RWPE2 (cell line): ENCODE measurements at regions not wholly inside any gene's neighbourhood (a gene's known extent, or its start where the extent isn't known, plus 50 kb on each side); places are given as distances from the start of the nearest gene placed in this dataset.

Source experiments
- ATAC-seq: fragments of 200-7000 bp; cut with Tn5 transposase; 3 replicates; pipeline ENCODE4 v1.9.1; 2021; ENCODE audit warnings: low read depth
- DNase-seq: peaks from one replicate; pipeline ENCODE4 v3.0.0-alpha.2; 2020; ENCODE audit warnings: low spot score
- H3K27ac ChIP-seq: fragments of 450-650 bp; 2 replicates; pipeline ENCODE4 v1.5.1; 2017; ENCODE audit warnings: mild to moderate bottlenecking; ENCODE audit not compliant: poor library complexity, severe bottlenecking
- H3K27me3 ChIP-seq: fragments of 250-450 bp; sonication (Bioruptor Pico); 2 replicates; pipeline ENCODE4 v1.5.1; 2021; ENCODE audit warnings: mild to moderate bottlenecking, moderate library complexity; ENCODE audit not compliant: insufficient read depth, poor library complexity, severe bottlenecking
- H3K36me3 ChIP-seq: fragments of 250-450 bp; sonication (Bioruptor Pico); 2 replicates; pipeline ENCODE4 v1.5.1; 2020; ENCODE audit warnings: low read depth, mild to moderate bottlenecking, moderate library complexity
- H3K4me1 ChIP-seq: fragments of 250-450 bp; sonication (Bioruptor Pico); 2 replicates; pipeline ENCODE4 v1.5.1; 2021; ENCODE audit warnings: mild to moderate bottlenecking, moderate library complexity; ENCODE audit not compliant: insufficient read depth, poor library complexity, severe bottlenecking
- H3K4me3 ChIP-seq: fragments of 250-450 bp; sonication (Bioruptor Pico); 2 replicates; pipeline ENCODE4 v1.5.1; 2021; ENCODE audit warnings: mild to moderate bottlenecking, moderate library complexity; ENCODE audit not compliant: severe bottlenecking
- H3K9me3 ChIP-seq: fragments of 250-450 bp; sonication (Bioruptor Pico); 2 replicates; pipeline ENCODE4 v1.5.1; 2021; ENCODE audit warnings: mild to moderate bottlenecking, moderate library complexity; ENCODE audit not compliant: severe bottlenecking
- TF ChIP-seq, protein P1 (sequence below): fragments of 450-650 bp; IDR thresholded peaks from one replicate; pipeline ENCODE4 v1.5.1; 2017; ENCODE audit warnings: mild to moderate bottlenecking, moderate library complexity; ENCODE audit not compliant: poor library complexity, severe bottlenecking

GRCh38 chr3:117788506-117788905 lies 1078.9 kb downstream of the TUSC7 start:
- no peaks in the 10 kb centered on the region for H3K36me3 ChIP-seq
- H3K4me1 ChIP-seq: no peaks in the 10 kb centered on the region
- no peak overlapping the region for H3K27ac ChIP-seq
- no peaks in the 10 kb centered on the region for H3K9me3 ChIP-seq
- peaks cover 4% of the 10 kb centered on the region for H3K27me3 ChIP-seq
- no peak for ATAC-seq
- no peak overlapping the region for H3K4me3 ChIP-seq
- DNase-seq: no peak
- TF ChIP-seq, protein P1, sequence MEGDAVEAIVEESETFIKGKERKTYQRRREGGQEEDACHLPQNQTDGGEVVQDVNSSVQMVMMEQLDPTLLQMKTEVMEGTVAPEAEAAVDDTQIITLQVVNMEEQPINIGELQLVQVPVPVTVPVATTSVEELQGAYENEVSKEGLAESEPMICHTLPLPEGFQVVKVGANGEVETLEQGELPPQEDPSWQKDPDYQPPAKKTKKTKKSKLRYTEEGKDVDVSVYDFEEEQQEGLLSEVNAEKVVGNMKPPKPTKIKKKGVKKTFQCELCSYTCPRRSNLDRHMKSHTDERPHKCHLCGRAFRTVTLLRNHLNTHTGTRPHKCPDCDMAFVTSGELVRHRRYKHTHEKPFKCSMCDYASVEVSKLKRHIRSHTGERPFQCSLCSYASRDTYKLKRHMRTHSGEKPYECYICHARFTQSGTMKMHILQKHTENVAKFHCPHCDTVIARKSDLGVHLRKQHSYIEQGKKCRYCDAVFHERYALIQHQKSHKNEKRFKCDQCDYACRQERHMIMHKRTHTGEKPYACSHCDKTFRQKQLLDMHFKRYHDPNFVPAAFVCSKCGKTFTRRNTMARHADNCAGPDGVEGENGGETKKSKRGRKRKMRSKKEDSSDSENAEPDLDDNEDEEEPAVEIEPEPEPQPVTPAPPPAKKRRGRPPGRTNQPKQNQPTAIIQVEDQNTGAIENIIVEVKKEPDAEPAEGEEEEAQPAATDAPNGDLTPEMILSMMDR: no peak

DNA sequence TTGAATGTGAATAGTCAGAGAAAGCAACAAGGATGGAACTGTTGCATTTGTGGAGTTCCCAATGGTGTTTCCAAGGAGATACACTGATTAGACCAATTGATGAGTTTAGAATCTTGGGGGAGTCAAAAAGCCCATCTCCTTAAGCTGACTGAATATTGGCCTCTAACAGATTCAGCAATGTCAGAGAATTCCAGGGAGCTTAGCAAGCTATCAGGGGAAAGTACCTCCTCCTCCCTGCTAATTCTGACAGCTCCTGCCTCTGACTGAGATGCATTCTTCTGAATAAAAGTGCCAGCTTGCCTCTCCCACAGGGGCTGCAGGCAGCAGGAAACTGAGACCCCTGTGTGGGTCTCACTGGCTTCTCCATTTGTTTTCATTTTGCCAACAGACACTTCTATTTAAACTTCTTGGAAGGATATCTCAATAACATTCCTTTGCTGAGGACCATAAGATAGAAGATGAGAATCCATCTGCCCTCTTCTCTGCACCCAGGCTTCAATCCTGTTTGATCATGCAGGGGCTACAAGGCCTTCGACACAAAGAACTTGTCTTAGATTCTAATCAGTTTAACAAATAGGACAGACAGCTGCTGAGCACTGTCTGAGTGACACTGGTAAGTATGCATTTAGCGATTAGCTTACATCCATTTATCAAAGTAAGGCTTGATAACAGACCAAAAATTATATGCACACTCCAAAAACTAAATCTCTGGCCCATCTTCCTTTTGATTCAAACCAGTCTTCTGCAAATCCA lies 1080.8 kb downstream of the TUSC7 start:
- no peak overlapping the region for H3K4me3 ChIP-seq
- H3K36me3 ChIP-seq: no peaks in the 10 kb centered on the region
- ATAC-seq (no peak), DNase-seq (no peak)
- H3K27ac ChIP-seq: no peak overlapping the region
- TF ChIP-seq, protein P1: no peak
- peaks cover 9% of the 10 kb centered on the region for H3K27me3 ChIP-seq
- H3K9me3 ChIP-seq: no peaks in the 10 kb centered on the region
- H3K4me1 ChIP-seq: no peaks in the 10 kb centered on the region

DNA sequence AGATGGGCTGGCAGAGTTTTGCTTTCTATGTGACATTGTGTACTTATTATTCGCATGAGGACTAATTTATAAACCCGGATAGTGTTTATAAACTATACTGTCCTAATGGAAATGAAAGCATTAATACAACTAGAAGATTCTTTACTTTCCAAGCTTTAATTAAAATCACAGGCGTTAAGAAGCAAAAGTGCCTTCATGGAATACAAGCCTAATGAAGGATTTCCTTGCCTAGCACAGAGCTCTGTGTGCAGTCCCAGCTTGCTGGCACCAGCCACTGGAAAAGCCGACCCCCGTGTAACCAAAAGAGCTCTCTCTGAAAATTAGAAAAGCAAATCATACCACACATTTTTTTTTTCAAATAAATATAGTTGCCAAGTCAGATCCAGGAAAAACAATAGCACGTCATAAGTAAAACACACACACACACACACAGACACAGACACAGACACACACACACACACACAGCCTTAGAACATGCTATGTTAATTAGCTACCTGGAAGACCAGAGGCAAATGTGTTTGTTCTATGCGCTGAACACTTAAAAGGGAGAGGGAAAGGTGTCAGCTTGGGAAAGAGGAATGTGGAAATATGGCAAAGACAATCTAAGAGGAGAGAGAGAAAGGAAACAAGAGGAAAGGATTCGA lies 1084.2 kb downstream of the TUSC7 start:
- TF ChIP-seq, protein P1: no peak
- Histone ChIP-seq H3K27ac (no peak overlapping the region), H3K27me3 (peaks cover 9% of the 10 kb centered on the region), H3K9me3 (no peaks in the 10 kb centered on the region), H3K4me3 (no peak overlapping the region), H3K4me1 (no peaks in the 10 kb centered on the region), H3K36me3 (no peaks in the 10 kb centered on the region)
- ATAC-seq (no peak), DNase-seq (no peak)

DNA sequence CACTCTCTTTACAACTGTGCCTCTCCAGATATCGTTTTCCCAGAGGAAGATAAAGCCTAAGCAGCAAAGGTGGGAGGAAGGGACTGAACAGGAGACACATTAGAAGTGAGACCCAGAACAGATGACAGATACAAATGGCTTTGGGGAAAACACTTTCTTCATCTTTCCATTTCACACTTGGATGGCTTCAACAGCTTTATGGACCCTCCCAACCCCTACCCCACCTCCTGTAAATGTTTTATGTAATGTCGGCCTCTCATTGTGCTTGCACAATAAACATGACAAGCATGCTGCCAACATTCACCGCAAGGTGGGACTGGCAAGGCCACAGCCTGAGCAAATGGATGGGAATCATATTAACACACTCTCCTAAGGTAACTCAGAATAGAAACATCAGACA lies 1088.6 kb downstream of the TUSC7 start:
- Histone ChIP-seq H3K4me1 (no peaks in the 10 kb centered on the region), H3K4me3 (no peak overlapping the region), H3K36me3 (no peaks in the 10 kb centered on the region), H3K9me3 (no peaks in the 10 kb centered on the region), H3K27me3 (peaks cover 19% of the 10 kb centered on the region), H3K27ac (no peak overlapping the region)
- DNase-seq (no peak), ATAC-seq (no peak)
- TF ChIP-seq, protein P1: no peak
